Hepatocyte (in vitro differentiated cells): ENCODE measurements at regions not wholly inside any gene's neighbourhood (a gene's known extent, or its start where the extent isn't known, plus 50 kb on each side); places are given as distances from the start of the nearest gene placed in this dataset.

Source experiments
- EZH2 ChIP-seq: fragments of 200-600 bp; sonication (generic); IDR thresholded peaks from 2 replicates; pipeline ENCODE4 v1.6.1; 2016; ENCODE audit warnings: antibody characterized with exemption, mild to moderate bottlenecking, borderline replicate concordance
- EZH2phosphoT487 ChIP-seq: fragments of 200-600 bp; sonication (generic); IDR thresholded peaks from one replicate; pipeline ENCODE4 v1.6.1; 2018; ENCODE audit warnings: antibody characterized with exemption, mild to moderate bottlenecking, low read depth, moderate library complexity; ENCODE audit not compliant: unreplicated experiment, severe bottlenecking
- TF ChIP-seq, protein P1 (sequence below): fragments of 200-600 bp; sonication (generic); IDR thresholded peaks from 2 replicates; pipeline ENCODE4 v1.5.1; 2016; ENCODE audit warnings: antibody characterized with exemption, mild to moderate bottlenecking; ENCODE audit not compliant: poor library complexity

DNA sequence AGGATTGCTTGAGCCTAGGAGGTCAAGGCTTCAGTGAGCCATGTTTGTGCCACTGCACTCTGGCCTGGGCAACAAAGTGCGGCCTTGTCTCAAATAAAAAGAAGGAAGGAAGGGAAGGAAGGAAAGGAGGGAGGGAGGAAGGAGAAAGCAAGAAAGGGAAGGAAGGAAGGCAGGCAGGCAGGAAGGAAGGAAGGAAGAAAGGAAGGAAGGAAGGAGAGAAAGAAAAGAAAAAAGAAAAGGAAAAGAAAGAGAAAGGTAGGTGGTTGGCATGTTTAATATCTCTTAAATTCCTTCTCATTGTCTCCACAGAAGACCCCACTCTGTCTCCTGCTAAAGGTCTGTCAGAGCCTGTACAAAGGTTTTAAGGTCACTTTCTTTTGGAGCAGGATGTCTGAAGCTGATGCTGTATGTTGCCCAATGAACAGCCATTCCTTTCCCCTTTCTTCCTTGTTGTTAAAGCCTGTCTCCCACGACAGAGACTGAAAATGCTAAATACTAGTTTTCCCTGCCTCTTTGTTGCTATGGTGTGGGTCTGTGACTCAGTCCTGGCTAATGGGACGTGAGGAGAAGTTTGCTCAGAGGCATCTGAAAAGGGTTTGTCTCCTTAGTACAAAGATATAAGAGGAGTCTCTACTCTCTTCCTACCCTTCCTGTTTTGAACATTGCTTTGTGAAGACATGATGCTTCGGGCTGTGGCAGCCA is 213.3 kb downstream of the PCSK1 start:
- TF ChIP-seq, protein P1, sequence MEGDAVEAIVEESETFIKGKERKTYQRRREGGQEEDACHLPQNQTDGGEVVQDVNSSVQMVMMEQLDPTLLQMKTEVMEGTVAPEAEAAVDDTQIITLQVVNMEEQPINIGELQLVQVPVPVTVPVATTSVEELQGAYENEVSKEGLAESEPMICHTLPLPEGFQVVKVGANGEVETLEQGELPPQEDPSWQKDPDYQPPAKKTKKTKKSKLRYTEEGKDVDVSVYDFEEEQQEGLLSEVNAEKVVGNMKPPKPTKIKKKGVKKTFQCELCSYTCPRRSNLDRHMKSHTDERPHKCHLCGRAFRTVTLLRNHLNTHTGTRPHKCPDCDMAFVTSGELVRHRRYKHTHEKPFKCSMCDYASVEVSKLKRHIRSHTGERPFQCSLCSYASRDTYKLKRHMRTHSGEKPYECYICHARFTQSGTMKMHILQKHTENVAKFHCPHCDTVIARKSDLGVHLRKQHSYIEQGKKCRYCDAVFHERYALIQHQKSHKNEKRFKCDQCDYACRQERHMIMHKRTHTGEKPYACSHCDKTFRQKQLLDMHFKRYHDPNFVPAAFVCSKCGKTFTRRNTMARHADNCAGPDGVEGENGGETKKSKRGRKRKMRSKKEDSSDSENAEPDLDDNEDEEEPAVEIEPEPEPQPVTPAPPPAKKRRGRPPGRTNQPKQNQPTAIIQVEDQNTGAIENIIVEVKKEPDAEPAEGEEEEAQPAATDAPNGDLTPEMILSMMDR, result no peak
- TF ChIP-seq EZH2, result no peak
- TF ChIP-seq EZH2phosphoT487, result no peak
